Inflammatory macrophage treated with lipopolysaccharide for 1 hour (primary cell): ENCODE measurements at regions not wholly inside any gene's neighbourhood (a gene's known extent, or its start where the extent isn't known, plus 50 kb on each side); places are given as distances from the start of the nearest gene placed in this dataset.

ENCODE experiments used
- DNase-seq, 2 donors: peaks; one replicate each; pipeline ENCODE4 v3.0.0-alpha.2; 2020 to 2022

DNA sequence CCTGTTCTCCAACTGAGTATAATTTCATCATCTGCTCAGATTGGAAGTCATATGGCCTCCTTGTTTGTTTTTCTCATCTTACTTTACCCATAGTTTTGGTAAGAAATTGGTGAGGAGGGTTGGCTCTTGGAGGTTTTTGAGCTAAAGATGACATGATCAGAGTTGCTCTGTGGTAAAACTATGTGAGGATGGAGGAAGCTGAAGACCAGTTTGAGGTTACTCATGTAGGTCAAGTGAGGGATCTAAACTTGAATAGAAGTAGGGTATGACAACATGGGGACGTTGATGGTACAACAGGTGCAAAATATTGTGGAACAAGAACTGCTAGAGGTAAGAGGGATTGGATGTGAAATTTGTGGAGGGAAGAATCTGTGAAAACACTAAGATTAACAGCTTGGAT is 87.7 kb upstream of the NEO1 start:
- DNase-seq = no peak

DNA sequence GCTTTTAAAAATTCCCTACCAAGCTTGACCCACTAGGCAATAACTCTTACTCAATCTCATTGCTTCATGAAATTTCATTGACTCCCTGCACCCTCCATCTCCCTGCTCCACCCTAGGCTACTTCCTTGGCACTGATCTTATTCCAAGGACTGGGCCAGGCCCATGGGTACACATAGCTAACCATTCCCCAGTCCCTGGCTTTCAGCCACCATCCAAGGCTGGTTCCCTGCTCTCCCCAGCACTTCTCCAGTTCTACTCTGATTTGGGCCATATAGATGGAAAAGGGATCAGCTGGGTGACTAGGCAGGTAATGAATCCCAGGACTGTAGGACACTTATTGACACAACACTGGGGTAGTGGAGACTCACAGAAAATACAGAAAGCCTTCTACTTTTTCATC is 88.1 kb upstream of the NEO1 start:
- no peak for DNase-seq

DNA sequence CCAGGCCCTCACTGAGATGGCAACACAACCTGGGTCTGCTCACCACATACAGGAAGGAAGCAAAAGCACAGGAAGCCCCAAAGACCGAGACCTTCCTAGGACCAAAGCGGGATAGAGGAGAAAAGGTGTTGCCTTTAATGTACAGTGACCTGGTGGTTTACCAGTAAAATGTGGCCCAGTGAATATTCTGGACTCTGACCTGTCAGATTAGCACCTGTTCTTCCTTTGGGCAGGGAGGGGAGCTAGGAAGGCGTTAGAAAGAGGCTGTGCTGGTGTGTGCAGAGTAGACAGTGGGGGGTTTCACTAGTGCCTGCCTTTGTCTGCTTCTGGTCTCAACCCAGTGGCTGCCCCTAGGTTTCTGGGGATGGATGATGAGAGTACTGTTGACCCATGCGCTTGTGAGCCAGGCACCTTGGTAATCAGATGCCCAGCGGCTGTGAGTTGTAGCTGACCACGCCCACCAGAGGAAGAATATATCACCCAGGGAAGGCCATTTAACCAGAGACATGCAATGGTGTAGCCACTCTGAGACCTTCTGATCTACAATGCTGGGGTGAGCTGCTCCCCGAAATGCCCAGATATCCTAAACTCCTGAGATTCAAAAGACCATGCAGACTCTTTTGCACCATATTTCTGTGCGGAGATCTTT is 90.1 kb upstream of the NEO1 start:
- no peak for DNase-seq

DNA sequence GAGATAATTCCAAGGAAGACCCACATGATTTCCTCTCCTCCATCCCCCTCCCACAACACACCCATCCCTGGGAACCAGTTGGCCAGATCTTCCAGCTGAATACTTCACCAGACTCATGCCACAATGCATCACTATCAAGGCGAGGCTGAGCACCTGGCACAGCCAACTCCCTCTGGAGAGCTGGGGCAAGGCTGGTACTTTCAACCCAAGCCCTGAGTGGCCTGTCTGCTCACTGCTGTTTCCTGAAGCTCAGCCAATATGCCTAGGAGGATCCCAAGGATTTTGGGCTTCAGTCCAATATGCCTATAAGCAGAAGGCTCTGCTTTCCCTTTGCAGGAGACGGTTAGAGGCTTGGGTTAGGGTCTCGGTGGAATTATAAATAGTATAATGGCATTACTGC is 90.9 kb upstream of the NEO1 start:
- DNase-seq = no peak

DNA sequence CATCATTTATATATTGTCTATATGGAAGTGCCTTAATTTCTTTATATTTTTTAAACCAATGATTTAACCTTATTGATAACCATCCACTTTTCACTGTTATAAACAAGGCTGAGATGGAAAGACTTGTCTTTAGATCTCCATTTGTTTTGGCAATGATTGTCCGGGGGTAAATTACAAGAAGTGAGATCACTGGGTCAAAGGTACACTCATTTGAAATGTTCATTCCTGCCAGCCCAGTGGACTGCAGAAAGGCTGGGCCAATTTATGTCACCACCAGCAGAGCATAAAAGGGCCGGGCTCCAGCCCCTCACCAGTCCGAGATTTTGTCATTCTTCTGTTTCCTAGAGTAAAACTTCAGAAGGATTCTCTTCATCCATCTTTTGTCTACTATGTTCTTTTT is 93.6 kb upstream of the NEO1 start:
- DNase-seq = no peak

DNA sequence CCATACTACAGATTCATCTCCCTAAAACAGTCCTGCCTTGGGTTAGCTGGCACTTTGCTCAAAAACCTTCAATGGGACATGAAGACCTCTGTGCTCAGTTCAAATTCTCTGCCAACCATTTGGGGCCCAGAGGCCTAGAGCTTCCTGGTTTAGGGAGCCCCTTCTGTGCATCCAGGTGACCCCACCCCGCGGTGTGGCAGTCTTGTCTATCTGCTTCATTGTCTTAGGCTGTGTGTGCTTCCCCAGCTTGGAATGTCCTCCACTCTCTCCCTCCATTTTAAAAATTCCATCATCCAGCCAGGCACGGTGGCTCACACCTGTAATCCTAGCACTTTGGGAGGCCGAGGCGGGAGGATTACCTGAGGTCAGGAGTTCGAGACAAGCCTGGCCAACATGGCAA is 99.0 kb upstream of the NEO1 start:
- DNase-seq = no peak

DNA sequence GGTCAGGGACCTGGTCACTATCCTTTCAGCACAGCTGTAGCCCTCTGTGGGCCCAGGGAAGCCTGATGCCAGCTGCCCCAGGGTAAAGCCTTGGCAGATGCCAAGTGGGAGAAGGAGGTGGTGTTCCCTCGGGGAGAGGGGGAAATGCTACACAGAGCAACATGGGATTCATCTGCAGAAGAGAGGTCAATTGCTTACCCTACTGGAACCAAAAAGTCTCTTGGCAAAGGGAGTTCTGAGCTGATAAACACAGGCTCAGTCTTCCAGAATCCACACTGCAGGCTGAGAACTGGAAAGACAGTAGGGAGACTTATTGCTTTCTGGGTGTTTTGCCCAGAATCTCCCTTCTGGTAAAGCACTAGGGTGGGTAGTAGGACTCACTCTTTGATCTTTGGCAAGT is 100.1 kb upstream of the NEO1 start:
- no peak for DNase-seq

DNA sequence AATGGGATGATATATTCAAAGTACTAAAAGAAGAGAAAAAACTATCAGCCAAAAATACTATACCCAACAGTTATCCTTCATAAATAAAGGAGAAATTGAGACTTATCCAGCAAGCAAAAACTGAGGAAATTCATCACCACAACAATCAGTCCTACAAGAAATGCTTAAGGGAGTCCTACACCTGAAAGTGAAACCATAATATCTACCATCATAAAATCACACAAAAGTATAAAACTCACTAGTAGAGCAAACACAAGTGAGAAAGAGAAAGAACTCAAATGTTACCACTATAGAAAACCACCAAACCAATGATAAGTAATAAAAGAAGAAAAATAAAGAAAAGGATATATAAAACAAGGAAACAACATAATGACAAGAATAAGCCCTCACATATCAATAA is 103.6 kb upstream of the NEO1 start:
- no peak for DNase-seq

DNA sequence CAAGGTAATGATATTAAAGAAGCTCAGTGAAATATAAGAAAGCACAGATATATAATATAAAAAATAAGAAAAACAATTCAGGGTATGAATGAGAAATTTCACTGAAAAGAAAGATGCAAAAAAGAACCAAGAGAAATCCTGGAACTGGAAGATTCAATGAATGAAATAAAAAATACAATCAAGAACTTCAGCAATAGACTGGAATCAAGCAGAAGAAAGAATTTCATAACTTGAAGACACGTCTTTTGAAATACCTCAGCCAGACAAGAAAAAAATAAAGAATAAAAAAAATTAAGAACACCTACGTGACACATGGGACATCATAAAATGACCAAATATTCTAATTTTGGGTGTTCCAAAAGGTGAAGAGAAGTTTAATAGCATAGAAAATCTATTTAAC is 104.6 kb upstream of the NEO1 start:
- no peak for DNase-seq

DNA sequence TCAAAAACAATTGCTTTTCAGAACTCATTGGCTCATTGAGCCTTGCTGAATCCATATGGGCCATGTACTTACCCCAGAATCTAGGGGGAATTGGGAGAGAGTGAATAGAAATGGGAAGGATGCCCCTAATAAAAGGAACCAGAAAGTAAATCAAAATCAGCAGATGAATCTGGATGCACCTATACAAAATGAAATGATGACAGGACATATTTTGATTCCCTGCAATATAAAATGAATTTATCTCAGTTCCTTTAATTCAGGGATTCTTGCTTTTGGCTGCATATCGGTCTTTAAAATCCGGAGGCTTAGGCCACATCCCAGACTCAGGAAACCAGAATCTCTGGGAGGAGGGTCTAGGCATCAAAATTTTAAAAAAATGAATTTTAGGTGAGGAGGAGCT is 107.7 kb upstream of the NEO1 start:
- DNase-seq = no peak

DNA sequence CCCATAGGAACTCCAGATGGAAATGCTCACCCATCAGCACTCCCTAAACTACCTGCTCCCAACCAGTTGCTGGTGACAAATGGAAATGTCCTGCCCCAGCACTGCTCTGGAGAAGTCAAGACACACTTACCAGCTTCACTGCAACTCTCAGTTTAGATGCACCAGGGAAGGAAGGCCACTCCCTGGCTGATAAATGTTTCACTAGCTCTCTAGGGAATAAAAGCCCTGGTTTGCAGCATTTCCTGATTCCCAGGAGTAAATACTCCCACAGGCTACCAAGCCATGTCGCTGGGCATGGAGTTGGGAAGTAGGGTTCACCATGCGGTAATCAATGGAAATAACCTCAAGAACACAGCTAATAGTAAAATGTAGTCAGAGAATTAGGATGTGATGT is 112.0 kb upstream of the NEO1 start:
- no peak for DNase-seq

DNA sequence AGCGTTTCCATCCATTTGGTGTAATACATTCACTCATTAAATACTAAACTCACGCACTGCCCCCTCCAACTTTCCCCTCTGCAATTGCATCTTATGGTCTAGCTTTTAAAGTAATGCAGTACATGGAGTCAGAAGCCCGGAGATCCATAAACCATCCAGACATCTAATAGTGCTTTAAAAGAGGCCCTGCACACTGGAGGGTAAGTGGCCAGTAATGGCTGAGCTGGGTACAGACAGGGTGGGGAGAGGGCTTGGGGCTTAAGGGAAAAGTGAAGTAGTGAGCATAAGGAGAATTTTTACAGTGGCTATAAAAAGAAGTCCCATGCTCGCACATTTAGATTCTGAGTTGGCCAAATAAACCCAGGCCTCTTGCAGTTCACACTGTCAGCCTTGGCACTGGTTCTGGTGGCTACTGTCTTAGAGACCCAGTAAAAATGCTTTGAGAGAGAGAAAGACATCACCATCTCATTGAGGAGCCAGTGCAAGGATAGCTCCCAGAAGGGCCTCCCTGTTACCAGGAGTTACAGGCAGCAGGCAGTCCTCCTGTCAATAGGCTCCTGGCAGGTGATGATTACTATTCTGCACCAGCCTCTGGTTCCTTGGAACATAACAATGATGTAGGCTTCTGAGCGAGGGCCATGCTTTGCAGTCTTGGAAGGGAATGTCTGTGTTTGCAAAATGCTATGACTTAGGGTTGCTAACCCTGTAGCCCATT is 112.6 kb upstream of the NEO1 start:
- no peak for DNase-seq

DNA sequence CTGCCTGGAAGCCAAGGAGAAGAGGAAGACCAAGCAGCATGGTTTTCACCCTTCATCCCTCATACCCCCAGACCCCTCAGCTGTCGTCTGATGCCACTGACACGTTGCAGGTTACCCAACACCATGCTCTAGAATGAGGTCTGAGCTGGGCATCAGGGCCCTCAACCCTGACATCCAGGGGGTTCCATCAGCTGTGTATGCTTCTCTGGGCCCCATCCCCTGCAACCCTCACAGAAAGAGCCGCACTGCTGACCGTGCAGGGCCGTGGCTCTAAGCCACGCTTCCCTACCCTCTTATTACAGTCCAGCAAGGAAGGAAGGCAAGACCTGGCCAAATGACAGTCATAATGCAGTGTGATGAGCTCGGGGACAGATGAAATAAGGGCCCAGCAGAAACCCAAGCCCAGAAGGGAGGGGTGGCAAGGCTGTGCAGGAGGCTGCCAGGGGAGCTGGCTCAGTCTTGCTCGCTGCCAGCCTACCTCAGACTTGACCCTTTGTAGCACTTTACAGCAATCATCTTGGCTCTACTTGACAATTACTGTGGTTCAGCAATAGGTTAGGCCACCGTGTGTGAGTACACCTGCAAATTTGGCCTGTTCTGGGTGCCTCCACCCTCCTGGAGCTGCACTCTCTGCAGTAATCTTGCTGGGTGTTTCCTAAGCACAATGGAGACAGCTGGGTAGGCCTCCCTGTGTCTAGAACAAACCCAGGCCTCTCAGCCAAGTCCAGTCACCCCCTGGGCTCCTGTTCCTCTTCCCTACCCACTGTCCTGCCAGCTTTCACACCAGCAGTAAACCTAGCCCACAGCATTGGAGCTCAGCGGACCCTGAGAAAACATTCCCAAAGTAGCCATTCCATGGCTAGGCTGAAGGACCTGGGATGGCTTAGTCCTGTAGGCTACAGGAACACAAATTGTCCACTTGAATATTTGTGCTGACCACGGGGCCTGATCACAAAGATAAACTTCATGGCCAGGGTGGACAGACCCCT is 115.3 kb upstream of the NEO1 start:
- no peak for DNase-seq

DNA sequence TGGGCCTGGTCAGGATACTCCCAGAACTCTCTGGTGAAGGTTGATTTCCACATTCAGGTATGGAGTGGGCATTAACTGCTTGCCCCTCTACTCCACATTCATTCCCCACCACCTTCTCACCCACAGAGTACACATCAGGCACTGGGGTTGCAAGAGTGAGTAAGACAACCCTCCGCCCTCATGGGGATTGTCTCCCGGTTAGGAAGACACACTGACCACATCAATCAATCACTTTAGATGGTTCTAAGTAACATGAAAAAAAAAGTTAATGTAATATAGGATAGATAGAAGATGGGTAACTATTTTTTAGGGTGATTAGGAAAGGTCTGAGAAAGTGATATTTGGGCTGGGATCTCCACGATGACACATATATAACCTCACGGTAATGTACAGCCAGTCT is 116.0 kb upstream of the NEO1 start:
- DNase-seq = no peak

DNA sequence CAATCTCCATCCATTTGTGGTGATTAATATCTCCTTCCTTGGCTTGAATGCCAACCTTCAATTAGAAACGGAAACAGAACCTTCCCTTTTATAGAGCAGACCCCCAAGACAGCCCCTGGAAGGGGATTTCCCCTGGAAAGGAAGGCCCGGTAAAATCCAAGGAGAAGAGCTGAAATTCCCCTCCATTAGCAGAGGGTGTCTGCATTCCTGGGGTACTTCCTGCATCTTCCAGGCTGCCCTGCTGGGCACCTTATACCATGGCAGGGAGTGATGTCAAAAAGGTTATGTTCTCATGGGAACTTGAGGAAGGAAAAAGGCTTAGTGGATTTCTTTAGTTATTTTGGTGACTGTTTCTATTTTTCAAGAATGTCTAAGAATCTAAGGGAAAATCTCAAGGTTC is 116.7 kb upstream of the NEO1 start:
- DNase-seq = no peak

DNA sequence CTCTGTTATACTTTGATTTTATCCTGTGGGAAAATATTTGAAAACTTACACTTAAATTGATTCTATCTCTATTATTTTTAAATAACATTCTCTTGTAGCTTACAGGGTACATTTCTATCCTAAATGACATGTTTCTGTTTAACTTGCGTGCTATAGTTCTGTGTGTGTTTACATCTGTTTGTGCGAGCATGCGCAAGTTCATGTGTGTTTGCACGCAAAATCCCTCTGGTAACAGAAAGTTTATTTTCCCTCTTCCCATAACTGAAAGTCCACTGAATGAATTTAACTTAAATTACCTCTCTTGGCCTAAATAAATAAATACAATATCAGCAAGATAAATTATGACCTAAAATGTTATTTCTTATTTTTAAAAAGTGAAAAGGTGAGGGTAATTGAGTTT is 117.3 kb upstream of the NEO1 start:
- DNase-seq = no peak

DNA sequence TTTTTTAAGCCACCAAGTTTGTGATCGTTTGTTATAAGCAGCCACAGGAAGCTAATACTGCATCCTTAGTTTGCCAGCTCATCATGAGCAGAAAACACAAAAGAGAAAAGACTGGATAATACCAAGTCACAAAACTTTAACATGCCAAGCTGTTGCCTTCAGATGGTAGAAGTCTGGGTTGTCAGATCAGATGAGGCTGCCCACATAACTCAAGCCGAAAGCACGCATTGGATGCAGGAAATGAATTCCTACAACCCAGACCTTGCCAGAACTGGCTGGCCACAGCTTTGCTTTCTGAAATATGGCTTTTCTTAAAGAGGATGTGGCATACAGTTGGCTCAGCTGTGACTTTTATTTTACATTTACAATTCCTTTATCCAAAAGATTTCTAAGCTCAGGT is 118.3 kb upstream of the NEO1 start:
- no peak for DNase-seq

DNA sequence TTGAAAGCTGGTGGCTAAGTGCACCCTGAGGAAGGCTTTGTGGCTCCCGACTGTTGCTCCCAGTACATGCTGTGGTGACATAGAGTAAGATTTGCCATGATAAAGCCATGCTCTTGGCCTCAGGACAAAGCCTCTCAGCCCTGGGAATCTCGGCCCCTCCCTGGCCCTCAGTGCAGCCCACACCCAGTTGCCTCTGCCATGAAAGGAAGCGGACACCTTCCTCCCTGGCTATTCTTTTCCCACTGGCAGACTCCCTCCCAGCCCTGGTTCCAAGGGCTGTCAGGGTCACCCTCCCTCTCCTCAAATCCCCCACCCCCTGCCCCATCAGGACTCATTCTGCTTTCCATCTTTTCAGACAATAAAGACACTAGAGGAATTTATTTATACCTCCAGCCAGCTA is 119.8 kb upstream of the NEO1 start:
- no peak for DNase-seq

DNA sequence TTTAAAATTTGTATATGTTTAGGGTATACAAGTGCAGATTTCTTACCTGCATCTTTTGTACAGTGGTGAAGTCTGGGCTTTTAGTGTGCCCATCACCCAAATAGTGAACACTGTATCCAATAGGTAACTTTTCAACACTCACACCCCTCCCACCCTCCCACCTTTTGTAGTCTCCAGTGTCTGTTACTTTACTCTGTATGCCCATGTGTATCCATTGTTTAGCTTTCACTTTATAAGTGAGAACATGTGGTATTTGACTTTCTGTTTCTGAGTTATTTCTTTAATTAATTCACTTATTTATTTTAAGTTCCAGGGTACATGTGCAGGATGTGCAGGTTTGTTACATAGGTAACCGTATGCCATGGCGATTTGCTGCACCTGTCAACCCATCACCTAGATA is 124.8 kb upstream of the NEO1 start:
- DNase-seq = no peak

DNA sequence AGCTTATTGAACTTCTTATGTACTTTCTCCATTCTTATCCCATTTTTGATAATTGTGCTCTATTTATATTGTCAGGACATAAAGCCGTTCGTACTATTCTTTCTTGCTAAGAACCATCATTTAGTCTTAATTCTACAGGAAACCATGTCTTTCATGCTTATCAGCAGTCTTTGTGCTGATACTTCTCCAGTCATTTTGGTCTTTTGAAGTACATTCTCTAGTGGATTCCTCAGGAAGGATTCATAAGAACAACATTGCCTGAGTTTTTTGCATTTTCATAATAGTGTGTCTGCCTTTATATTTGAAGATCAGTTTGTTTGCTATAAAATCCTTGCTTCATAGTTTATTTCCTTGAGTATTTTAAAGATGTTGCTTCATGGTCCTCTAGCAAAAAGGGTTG is 126.6 kb upstream of the NEO1 start:
- DNase-seq = no peak

DNA sequence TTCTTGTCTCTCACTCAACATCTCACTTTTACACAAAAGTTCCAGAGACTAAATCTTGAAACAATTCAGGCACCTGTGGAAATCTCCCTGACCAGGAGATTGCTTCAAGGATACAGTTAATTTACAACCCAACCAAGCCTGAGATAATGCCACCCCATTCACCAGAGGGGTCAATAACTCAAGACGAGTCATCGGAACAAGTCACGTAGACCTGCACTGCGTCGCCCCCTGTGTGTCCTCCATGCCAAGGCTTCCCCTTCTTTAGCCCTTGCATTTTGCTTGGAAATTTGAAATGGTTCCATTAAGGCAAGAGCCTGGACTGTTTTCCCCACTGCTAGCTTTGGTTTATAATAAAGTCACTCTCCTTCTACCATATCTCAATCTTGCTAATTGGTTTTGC is 129.0 kb upstream of the NEO1 start:
- no peak for DNase-seq

DNA sequence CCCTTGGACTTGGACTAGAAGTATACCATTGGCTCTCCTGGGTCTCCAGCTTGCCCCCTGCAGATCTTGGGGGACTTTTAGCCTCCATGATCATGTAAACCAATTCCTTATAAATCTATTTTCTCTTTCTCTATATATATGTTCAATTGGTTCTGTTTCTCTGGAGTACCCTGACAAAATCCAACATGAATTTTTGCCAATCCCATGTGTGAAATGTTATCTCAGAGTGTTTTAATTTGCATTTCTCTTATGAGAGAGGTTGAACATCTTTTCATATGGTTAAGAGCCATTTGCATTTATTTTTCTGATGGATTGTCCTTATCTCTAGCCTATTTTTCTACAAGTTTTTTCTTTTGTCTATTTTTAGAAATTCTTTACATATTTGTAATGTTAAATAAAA is 131.7 kb upstream of the NEO1 start:
- DNase-seq = no peak

DNA sequence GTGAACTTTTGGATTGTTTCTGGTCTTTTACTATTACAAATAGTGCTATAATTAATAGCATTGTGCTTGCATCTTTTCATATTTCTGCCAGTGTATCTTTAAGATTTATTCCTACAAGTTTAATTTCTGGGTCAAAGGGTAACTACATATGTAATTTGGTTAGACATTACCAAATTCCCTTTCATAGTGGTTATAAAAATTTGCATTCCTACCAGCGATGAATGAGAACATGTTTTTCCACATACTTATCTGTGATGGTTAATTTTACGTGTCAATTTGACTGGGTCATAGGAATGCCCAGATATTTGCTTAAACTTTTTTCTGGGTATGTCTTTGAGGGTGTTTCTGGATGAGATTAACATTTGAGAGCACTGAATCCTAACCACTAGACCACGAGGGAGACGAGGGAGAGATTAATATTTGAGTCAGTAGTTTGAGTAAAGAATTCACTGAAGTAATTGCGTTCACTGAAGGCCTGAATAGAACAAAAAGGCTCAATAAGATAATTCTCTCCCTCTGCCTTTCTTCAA is 132.3 kb upstream of the NEO1 start:
- no peak for DNase-seq

DNA sequence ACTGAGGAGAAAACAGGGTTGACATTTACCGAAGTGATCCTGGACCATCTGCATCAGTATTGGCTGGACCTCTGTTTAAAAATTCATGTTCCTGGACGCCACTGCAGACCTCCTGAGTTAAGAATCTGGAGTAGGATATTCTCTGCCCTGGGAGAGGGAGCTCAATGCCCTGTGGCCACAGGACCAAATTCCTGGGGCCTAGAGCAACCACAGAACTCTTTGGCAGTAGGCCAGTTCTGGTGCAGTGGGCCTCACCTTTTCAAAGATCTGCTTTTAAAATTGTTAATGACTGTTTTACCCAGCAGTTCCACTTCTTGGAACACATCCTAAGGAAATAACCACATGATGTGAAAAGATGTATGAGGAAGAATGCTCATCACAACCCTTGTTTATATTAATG is 133.3 kb upstream of the ADPGK start:
- no peak for DNase-seq
